ENCODE measurements at regions not wholly inside any gene's neighbourhood (a gene's known extent, or its start where the extent isn't known, plus 50 kb on each side); places are given as distances from the start of the nearest gene placed in this dataset.

DNA sequence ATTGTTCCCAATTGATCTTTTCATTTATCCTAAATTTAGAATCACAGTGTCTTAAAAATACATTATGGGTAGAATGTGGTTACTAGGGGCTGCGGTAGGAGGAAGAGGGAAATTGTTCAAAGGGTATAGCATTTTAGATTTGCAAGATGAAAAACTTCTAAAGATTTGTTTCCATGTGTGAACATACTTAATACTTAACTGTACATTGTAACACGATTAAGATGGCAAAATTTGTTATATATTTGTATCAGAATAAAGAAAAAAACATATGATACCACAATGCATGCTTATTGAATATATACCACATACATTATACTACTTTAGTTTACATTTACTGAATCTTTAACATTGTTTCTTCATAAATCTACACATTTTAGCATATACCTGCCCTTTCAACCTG is 677.3 kb upstream of the PCDH20 start:
- H3K9ac ChIP-seq (ENCODE audit: insufficient read length) = no peak overlapping the region
- H3K27ac ChIP-seq = no peak overlapping the region
- TF ChIP-seq FOXP2 (optimal IDR thresholded peaks at IDR 0.05; ENCODE audit: control extremely low read depth, extremely low read length, insufficient read depth) = no peak
- TF ChIP-seq EZH2 (IDR thresholded peaks at IDR 0.05) = no peak
- no peak for TF ChIP-seq POLR2AphosphoS5 (IDR thresholded peaks at IDR 0.05; ENCODE audit: borderline replicate concordance, low read depth, low read length)
- H3K4me3 ChIP-seq = no peak overlapping the region
- DNase-seq (ENCODE audit: low read depth, low spot score) = no peak
- no peaks in the 10 kb centered on the region for H3K36me3 ChIP-seq (ENCODE audit: insufficient read depth, low read length)
- H3K9me3 ChIP-seq (ENCODE audit: low read depth, low read length) = no peaks in the 10 kb centered on the region

- Histone ChIP-seq H3K9ac (ENCODE audit: insufficient read length) (no peak overlapping the region), H3K36me3 (ENCODE audit: insufficient read depth, low read length) (no peaks in the 10 kb centered on the region), H3K4me3 (no peak overlapping the region), H3K9me3 (ENCODE audit: low read depth, low read length) (no peaks in the 10 kb centered on the region), H3K27ac (no peak overlapping the region)
- DNase-seq (ENCODE audit: low read depth, low spot score) = no peak
- TF ChIP-seq POLR2AphosphoS5 (IDR thresholded peaks at IDR 0.05; ENCODE audit: borderline replicate concordance, low read depth, low read length) (no peak), FOXP2 (optimal IDR thresholded peaks at IDR 0.05; ENCODE audit: control extremely low read depth, extremely low read length, insufficient read depth) (no peak), EZH2 (IDR thresholded peaks at IDR 0.05) (no peak)
Measured at GRCh38 chr13:62092536-62092935, 676.9 kb upstream of the PCDH20 start.

DNA sequence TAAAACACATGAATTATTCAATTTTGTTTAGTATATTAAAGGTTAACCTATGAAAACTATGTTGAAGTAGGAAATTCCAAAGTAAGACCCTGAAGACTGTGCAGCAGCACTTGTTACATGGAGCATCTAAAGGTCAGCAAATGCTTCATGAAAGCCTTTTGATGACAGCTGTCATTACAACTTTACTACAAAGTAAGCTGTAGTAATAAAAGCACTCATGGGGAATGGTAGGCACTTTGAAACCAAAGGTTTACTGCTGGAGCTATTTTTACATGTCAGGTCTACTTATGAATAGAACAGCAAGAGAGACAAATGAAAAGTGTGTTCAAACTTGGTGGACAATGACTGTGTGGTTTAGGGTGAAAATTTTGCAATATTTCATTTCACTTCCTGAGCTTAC is 672.5 kb upstream of the PCDH20 start:
- no peaks in the 10 kb centered on the region for H3K9me3 ChIP-seq (ENCODE audit: low read depth, low read length)
- no peak overlapping the region for H3K27ac ChIP-seq
- H3K4me3 ChIP-seq = no peak overlapping the region
- DNase-seq (ENCODE audit: low read depth, low spot score) = no peak
- no peaks in the 10 kb centered on the region for H3K36me3 ChIP-seq (ENCODE audit: insufficient read depth, low read length)
- H3K9ac ChIP-seq (ENCODE audit: insufficient read length) = no peak overlapping the region
- TF ChIP-seq FOXP2 (optimal IDR thresholded peaks at IDR 0.05; ENCODE audit: control extremely low read depth, extremely low read length, insufficient read depth) (no peak), EZH2 (IDR thresholded peaks at IDR 0.05) (no peak), POLR2AphosphoS5 (IDR thresholded peaks at IDR 0.05; ENCODE audit: borderline replicate concordance, low read depth, low read length) (no peak)

DNA sequence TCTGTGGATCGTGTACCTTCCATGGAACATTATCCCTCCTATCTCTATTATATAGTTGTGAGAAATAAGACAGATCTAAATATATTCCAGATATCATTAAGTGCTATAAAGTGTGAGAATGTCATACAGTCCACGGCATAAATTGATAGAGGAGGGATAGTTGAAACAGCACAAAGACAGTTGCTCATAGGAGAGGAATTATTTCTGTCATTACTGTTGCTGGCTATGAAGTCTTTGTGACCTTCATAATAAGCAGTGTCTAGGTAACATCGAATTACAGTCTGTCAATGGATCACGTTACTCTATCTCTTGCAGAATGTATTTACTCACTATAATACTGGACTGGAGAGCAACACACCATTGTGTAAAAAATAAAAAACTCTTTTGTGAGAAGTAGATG is 671.5 kb upstream of the PCDH20 start:
- DNase-seq (ENCODE audit: low read depth, low spot score) = no peak
- H3K27ac ChIP-seq = no peak overlapping the region

GRCh38 chr13:62085337-62086229 is 669.9 kb upstream of the PCDH20 start:
- no peak for TF ChIP-seq POLR2AphosphoS5 (IDR thresholded peaks at IDR 0.05; ENCODE audit: borderline replicate concordance, low read depth, low read length)
- TF ChIP-seq EZH2 (IDR thresholded peaks at IDR 0.05) = no peak
- no peak for TF ChIP-seq FOXP2 (optimal IDR thresholded peaks at IDR 0.05; ENCODE audit: control extremely low read depth, extremely low read length, insufficient read depth)
- no peak overlapping the region for H3K4me3 ChIP-seq
- H3K9me3 ChIP-seq (ENCODE audit: low read depth, low read length) = no peaks in the 10 kb centered on the region
- no peak for DNase-seq (ENCODE audit: low read depth, low spot score)
- no peaks in the 10 kb centered on the region for H3K36me3 ChIP-seq (ENCODE audit: insufficient read depth, low read length)
- H3K9ac ChIP-seq (ENCODE audit: insufficient read length) = no peak overlapping the region
- H3K27ac ChIP-seq = no peak overlapping the region

More for the DNA sequence above, 671.5 kb upstream of the PCDH20 start:
- Histone ChIP-seq H3K9ac (ENCODE audit: insufficient read length) (no peak overlapping the region), H3K4me3 (no peak overlapping the region), H3K36me3 (ENCODE audit: insufficient read depth, low read length) (no peaks in the 10 kb centered on the region), H3K9me3 (ENCODE audit: low read depth, low read length) (no peaks in the 10 kb centered on the region)
- TF ChIP-seq FOXP2 (optimal IDR thresholded peaks at IDR 0.05; ENCODE audit: control extremely low read depth, extremely low read length, insufficient read depth) (no peak), POLR2AphosphoS5 (IDR thresholded peaks at IDR 0.05; ENCODE audit: borderline replicate concordance, low read depth, low read length) (no peak), EZH2 (IDR thresholded peaks at IDR 0.05) (no peak)

DNA sequence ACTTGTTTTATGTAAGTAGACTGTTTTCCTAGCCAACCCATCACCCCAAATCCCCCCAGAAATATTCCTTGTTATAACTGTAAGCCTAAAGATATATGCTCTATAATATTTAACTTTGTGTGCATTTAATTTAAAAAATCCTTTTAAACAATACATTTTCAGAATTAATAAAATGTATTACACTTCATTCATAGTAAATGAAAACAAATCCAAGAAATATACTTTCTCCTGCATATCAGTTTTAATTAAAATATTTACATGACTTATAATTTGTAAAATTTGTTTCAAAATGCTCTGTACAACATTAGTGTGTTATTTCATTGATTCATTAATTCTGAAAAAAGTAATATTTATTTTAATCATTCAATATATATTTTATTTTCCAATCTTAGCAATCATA is 669.1 kb upstream of the PCDH20 start:
- no peaks in the 10 kb centered on the region for H3K36me3 ChIP-seq (ENCODE audit: insufficient read depth, low read length)
- no peak for TF ChIP-seq POLR2AphosphoS5 (IDR thresholded peaks at IDR 0.05; ENCODE audit: borderline replicate concordance, low read depth, low read length)
- TF ChIP-seq EZH2 (IDR thresholded peaks at IDR 0.05) = no peak
- no peak for TF ChIP-seq FOXP2 (optimal IDR thresholded peaks at IDR 0.05; ENCODE audit: control extremely low read depth, extremely low read length, insufficient read depth)

DNA sequence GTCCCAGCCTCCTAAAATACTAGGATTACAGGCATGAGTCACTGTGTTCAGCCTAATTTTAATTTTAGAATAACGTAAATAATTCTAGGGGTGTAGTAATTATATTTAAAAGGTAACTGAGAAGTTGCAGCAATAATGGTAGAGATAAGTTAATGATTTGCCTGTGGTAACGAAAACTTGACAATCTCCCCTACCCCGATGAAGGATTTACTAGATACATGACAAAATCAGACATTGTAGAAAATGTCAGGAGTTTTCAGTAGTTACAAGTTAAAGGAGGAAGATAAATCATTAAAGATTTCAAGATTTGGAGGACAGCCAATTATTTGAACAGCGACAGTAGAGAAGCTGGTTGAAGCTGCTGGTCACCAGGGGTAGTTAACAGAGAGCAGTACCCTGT is 652.2 kb upstream of the PCDH20 start:
- Histone ChIP-seq H3K27ac (no peak overlapping the region), H3K4me3 (no peak overlapping the region), H3K9me3 (ENCODE audit: low read depth, low read length) (no peaks in the 10 kb centered on the region), H3K9ac (ENCODE audit: insufficient read length) (no peak overlapping the region), H3K36me3 (ENCODE audit: insufficient read depth, low read length) (no peaks in the 10 kb centered on the region)
- TF ChIP-seq EZH2 (IDR thresholded peaks at IDR 0.05) = no peak
- no peak for TF ChIP-seq FOXP2 (optimal IDR thresholded peaks at IDR 0.05; ENCODE audit: control extremely low read depth, extremely low read length, insufficient read depth)
- TF ChIP-seq POLR2AphosphoS5 (IDR thresholded peaks at IDR 0.05; ENCODE audit: borderline replicate concordance, low read depth, low read length) = no peak
- DNase-seq (ENCODE audit: low read depth, low spot score) = no peak

More for the DNA sequence above, 669.1 kb upstream of the PCDH20 start:
- no peak overlapping the region for H3K27ac ChIP-seq
- H3K4me3 ChIP-seq = no peak overlapping the region
- no peak for DNase-seq (ENCODE audit: low read depth, low spot score)
- H3K9me3 ChIP-seq (ENCODE audit: low read depth, low read length) = no peaks in the 10 kb centered on the region
- no peak overlapping the region for H3K9ac ChIP-seq (ENCODE audit: insufficient read length)

- Histone ChIP-seq H3K36me3 (ENCODE audit: insufficient read depth, low read length) (no peaks in the 10 kb centered on the region), H3K9me3 (ENCODE audit: low read depth, low read length) (no peaks in the 10 kb centered on the region), H3K27ac (no peak overlapping the region), H3K4me3 (no peak overlapping the region), H3K9ac (ENCODE audit: insufficient read length) (no peak overlapping the region)
- DNase-seq (ENCODE audit: low read depth, low spot score) = no peak
- no peak for TF ChIP-seq EZH2 (IDR thresholded peaks at IDR 0.05)
- no peak for TF ChIP-seq FOXP2 (optimal IDR thresholded peaks at IDR 0.05; ENCODE audit: control extremely low read depth, extremely low read length, insufficient read depth)
- TF ChIP-seq POLR2AphosphoS5 (IDR thresholded peaks at IDR 0.05; ENCODE audit: borderline replicate concordance, low read depth, low read length) = no peak
Measured at GRCh38 chr13:62065016-62065415, 649.4 kb upstream of the PCDH20 start.
